H1 (cell line): ENCODE measurements at regions not wholly inside any gene's neighbourhood (a gene's known extent, or its start where the extent isn't known, plus 50 kb on each side); places are given as distances from the start of the nearest gene placed in this dataset.

Experiments used
- ASH2L ChIP-seq: fragments of 200-600, 300-600 bp; sonication (generic); IDR thresholded peaks from one replicate; pipeline ENCODE4 v1.7.1; 2017; ENCODE audit warnings: low read length
- EZH2 ChIP-seq: fragments of 200-600 bp; sonication (generic); IDR thresholded peaks from 2 replicates; pipeline ENCODE4 v1.7.1; 2012; ENCODE audit warnings: low read depth, mild to moderate bottlenecking, moderate library complexity, low read length, inconsistent platforms; ENCODE audit not compliant: severe bottlenecking
- SIN3A ChIP-seq, 2 experiments: IDR thresholded peaks in 1 of 2; conservative IDR thresholded peaks in 1 of 2; 2 replicates each; pipeline ENCODE4 v1.6.1; 2011 to 2012; ENCODE audit warnings: low read length in 2 of 2, improper control_type of control experiment in 1 of 2, low read depth in 1 of 2, mild to moderate bottlenecking in 1 of 2
- TBP ChIP-seq: IDR thresholded peaks from 2 replicates; pipeline ENCODE4 v1.6.1; 2011; ENCODE audit warnings: low read depth, low read length, improper control_type of control experiment

DNA sequence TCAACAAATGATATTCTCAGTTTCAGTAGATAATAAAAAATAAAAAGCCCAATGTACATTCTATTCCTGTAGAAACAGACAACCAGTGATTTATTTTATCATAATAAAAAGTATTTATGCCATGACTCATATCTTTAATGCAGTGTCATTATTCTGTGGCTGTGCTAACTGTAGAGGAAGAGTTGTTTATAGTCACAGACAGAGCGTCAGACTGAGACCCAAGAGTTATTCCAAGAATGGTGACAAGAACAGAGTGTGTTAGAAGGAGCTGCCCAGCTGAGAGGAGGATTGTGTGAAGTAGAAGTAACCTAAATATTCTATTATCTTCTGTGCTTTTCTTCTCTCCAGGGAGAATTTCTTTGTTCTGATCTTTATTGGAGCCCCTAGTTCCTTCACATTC lies 210.7 kb downstream of the PPP1R2C start:
- TF ChIP-seq SIN3A (conservative IDR thresholded peaks at IDR 0.05 in 1 of 2, IDR thresholded peaks at IDR 0.05 in 1 of 2; ENCODE audit: low read depth in 1 of 2, low read length in 2 of 2): no peak
- TF ChIP-seq EZH2: no peak
- no peak for TF ChIP-seq TBP
- no peak for TF ChIP-seq ASH2L
